Fibroblast of upper back skin (primary cell): ENCODE measurements at regions not wholly inside any gene's neighbourhood (a gene's known extent, or its start where the extent isn't known, plus 50 kb on each side); places are given as distances from the start of the nearest gene placed in this dataset.
A peak's percentile ranks its signal among the peaks of the same experiment; 100 is the strongest.

Experiments
- DNase-seq: peaks from one replicate; pipeline ENCODE4 v3.0.0-alpha.2; 2013

- DNase-seq, result no peak
Measured at GRCh38 chr3:159174715-159175692, 373.1 kb downstream of the MFSD1 start.

- DNase-seq, result no peak
Measured at GRCh38 chr3:159178209-159178897, 376.5 kb downstream of the MFSD1 start.

- no peak for DNase-seq
Measured at GRCh38 chr3:159182961-159183360, 381.1 kb downstream of the MFSD1 start.

GRCh38 chr3:159185443-159186050, 383.7 kb downstream of the MFSD1 start:
- DNase-seq, result no peak

- no peak for DNase-seq
Measured at GRCh38 chr3:159186581-159186980, 384.7 kb downstream of the MFSD1 start.

- no peak for DNase-seq
Measured at GRCh38 chr3:159187232-159187631, 385.4 kb downstream of the MFSD1 start.

- no peak for DNase-seq
Measured at GRCh38 chr3:159187706-159188105, 385.9 kb downstream of the MFSD1 start.

GRCh38 chr3:159189994-159190669, 388.3 kb downstream of the MFSD1 start:
- peak; percentile 82 for DNase-seq

GRCh38 chr3:159191447-159191846, 389.6 kb downstream of the MFSD1 start:
- DNase-seq, result peak; percentile 80

- DNase-seq, result peak; percentile 33
Measured at GRCh38 chr3:159196359-159196758, 394.5 kb downstream of the MFSD1 start.

- peak; percentile 81 for DNase-seq
Measured at GRCh38 chr3:159200176-159200575, 398.3 kb downstream of the MFSD1 start.

- DNase-seq, result no peak
Measured at GRCh38 chr3:159208050-159208449, 406.2 kb downstream of the MFSD1 start.

- DNase-seq, result no peak
Measured at GRCh38 chr3:159209459-159209858, 407.6 kb downstream of the MFSD1 start.

GRCh38 chr3:159210336-159210735, 408.5 kb downstream of the MFSD1 start:
- DNase-seq, result no peak

GRCh38 chr3:159216311-159216710, 414.5 kb downstream of the MFSD1 start:
- DNase-seq, result no peak

GRCh38 chr3:159219231-159219630, 417.4 kb downstream of the MFSD1 start:
- no peak for DNase-seq

- no peak for DNase-seq
Measured at GRCh38 chr3:159221335-159221734, 419.5 kb downstream of the MFSD1 start.

GRCh38 chr3:159229116-159229680, 427.3 kb downstream of the MFSD1 start:
- no peak for DNase-seq

- DNase-seq, result no peak
Measured at GRCh38 chr3:159232966-159233365, 431.1 kb downstream of the MFSD1 start.

- DNase-seq, result no peak
Measured at GRCh38 chr3:159233734-159234133, 431.9 kb downstream of the MFSD1 start.

- peak; percentile 70 for DNase-seq
Measured at GRCh38 chr3:159234306-159234705, 432.5 kb downstream of the MFSD1 start.

- DNase-seq, result peak; percentile 68
Measured at GRCh38 chr3:159236321-159236720, 434.5 kb downstream of the MFSD1 start.

- DNase-seq, result peak; percentile 41
Measured at GRCh38 chr3:159237226-159237625, 435.4 kb downstream of the MFSD1 start.
